HG03442 (cell line): ENCODE measurements at regions not wholly inside any gene's neighbourhood (a gene's known extent, or its start where the extent isn't known, plus 50 kb on each side); places are given as distances from the start of the nearest gene placed in this dataset.

Experiments
- ATAC-seq: cut with Tn5 transposase; IDR thresholded peaks from one replicate; pipeline ENCODE4 v1.9.1; 2021; ENCODE audit warnings: mild to moderate bottlenecking, moderate library complexity; ENCODE audit not compliant: unreplicated experiment

DNA sequence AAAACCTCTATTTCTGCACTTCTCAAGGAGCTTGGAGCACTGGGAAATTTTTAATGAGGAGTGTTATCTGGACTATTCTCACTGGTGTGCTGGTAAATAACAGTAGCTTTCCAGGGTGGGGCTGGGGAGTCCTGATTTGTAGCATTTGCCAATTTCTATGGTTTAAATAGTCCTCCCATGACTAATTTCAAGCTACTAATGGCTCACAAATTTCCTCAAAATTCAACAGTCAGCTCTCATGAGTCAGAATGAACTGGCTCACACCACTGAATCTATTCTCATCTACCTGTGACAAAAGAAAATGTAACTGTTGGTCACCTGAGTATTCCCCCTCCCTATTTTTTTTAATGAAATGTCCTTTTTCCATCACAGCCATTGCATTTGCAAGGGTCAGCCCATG lies 449.6 kb downstream of the KIF16B start:
- no peak for ATAC-seq

DNA sequence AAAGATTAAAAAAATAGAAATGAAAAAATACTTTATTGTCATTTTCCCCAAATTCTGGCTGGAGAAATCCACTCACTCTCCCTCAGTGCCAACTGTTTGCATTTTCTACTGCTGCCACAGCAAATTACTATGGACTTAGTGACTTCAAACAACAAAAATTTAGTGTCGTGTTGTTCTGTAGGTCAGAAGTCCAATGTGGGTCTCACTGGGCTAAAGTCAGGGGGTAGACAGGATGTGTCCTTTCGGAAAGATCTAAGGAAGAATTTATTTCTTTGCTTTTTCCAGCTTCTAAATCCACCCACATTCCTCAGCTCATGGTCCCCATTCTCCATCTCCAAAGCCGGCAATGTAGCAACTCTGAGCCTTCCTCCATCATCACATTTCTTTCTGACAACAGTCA lies 453.3 kb downstream of the KIF16B start:
- ATAC-seq, result no peak

DNA sequence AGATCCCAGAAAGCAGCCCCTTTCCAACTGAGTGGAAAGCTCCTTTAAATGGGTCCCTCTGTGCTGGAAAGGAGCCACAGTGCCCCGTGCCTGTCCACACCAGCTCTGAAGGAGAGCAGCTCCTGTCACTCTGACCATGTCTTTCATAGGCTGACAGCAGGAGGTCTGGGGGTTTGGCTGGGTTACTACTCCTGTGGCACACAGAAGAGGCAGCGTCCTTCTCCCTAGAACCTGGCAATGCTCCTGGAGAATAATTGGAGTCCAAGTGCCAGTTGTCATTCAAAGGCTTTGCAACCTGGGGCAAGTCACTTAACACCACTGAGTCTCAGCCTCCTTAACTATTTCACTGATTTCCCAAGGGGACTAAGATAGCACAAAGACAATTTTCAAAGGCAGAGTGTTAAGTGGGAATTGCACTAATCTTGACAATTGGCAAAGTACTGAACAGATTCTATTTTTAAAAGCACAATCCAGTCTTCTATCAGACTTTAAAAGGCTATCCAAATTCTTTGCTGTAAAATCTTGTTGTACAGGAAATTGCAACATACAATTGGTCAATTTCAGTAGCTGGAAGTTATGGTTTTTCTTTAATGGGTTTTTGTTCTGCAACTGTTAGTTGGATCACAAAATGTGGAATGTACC lies 457.2 kb downstream of the KIF16B start:
- ATAC-seq, result no peak

DNA sequence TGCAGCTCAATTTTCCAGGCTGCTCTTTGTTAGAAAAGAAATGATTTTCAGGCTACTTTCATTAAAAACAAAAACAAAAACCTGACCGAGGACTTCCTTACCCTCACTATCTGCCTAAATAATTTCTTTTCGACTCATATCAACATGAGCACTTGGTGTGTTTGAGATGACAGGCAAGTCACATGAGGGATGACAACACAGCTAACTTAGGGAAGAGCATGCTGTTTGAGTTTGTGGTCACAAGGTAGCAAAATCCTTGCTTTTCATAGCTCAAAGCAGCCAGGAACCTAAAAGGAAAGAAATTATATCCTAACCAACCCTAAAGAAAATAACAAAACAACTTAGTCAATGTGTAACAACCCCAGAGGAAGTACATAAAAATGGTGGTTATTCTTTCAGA lies 459.5 kb downstream of the KIF16B start:
- no peak for ATAC-seq

DNA sequence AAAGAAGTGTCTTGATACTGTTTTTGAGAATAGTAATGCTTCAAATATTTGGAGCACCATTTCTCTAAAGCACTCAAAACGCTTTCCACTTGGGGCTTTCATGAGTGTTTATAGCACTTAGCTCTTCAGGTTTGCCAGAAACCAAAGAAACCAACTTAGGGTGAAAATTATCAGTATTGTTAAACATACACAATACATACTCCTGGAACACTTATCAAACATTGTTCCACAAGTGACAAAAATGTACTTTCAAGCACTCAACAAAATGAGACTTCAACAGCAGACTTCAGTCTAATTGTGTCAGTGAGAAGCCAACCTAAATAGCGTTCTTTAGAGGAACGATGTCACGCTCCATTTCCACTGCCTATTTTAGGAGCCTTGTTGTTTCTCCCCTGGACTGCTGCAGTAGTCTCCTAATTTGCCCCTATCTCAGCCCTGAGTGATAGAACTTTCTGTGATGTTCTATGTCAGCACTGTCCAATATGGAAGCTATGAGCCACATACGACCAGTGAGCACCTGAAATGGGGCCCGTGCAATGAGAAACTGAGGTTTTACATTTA lies 461.3 kb downstream of the KIF16B start:
- ATAC-seq, result no peak

DNA sequence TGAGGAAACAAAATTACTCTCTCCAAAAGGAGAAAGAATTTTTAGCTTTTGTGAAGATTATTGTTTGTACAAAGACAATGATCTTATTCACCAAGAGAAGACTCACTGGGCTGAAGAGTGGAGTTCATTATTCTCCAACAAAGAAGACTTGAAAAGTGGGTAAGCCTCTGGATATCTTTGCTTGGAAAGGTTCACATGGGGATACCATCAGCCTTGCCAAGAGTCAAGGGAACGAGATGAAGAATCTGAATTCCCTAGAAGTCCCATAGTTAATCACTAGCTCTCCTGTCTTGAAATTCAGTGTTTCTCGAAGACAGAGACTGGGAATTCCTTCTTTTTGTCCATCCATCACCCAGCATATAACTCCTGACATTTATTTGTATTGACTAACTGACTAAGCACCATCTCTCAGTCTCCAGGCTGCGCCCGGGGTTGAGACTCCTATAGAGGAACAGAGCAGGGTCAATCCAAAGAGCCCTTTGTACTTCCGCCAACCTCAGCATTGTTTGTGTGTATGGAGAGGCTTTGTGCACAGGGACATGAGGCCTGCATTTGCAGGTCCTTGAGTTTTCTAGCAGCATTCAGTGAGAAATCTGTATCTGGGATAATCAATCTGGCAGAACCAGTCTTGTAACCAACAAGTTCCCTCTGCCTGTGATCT lies 461.9 kb downstream of the KIF16B start:
- no peak for ATAC-seq

DNA sequence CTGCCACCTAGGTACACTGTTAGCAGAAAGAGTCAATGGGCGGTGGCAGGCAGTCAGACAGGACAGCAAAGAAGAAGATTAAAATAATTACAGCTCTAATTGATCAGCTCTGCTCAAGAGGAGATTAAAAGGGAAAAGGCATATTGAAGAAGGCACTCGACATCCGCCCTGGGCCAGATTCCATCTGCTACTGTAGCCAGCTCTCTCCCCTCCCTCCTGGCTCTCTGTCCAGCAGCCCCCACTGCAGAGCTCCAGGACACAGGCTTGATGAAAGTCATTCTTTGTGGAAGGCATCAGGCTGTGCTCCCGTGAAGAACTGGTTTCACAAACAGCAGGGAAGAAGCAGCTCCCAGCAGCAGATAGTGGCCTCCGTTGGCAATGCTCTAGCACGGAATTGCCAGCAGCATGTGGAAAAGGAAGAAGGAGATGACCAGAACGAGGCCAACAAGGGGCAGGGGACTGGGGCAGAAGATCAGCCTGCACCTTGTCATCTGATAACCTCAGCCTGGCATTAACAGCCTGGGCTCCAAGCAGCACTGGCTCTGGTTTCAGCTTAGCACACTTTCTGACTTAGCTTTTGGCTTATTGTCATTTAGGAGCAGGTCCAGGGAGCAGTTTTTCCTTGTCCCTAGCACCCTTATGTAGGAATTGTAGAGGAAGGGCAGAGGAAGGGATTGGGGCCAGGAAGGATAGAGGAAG lies 465.9 kb downstream of the KIF16B start:
- ATAC-seq, result no peak

DNA sequence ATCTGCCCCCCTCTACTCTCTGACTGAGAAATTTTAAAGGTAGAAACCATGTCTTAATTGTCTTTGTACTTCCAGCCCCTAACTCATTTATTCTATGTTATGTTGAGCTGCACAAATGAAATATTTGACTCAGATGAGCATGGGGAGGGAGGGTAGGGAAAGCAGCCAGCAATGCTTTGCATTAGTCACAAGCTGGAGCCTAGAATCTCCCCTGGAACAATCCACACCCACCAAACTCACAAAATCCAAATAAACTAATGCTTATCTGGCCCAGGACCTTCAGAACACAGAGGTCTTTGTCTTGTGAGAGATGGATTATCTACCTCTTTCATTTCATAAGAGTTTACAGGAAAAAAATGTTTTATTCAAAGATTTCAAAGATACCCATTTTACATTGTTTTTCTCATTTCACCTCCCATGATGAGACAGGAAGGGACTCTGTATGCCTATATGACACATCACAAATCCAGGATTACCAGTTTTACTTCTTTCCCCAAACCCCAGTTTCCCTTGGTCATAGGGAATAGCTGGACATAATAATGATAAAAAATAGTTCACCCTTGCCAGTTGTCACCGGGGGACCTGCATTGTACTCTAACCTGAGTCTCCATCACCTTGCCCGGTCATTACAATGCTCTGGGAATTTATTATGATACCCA lies 466.9 kb downstream of the KIF16B start:
- no peak for ATAC-seq

DNA sequence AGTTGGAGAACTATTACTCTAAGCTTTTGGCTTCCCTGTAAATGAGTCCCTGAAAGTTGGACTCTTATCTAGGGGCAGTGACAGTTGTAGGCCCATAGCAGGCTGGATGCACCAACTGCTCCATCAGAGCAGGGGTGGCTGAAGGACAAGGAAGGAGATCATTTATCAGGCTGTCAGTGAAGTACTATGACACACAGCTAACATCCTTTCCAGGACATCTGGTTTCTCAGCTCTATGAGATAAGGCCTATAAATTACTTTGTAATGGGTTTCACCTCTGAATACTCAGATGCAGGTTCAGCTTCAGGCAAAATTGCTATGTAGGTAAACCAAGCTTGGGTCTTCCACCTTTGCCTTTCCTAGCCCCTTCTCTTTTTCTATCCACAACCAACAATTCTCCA lies 468.5 kb downstream of the KIF16B start:
- ATAC-seq, result no peak
